GM12878 (cell line): ENCODE measurements at regions not wholly inside any gene's neighbourhood (a gene's known extent, or its start where the extent isn't known, plus 50 kb on each side); places are given as distances from the start of the nearest gene placed in this dataset.

Experiments used
- ATAC-seq: fragments of 200-7000 bp; cut with Tn5 transposase; 3 replicates; pipeline ENCODE4 v1.9.1; 2020; ENCODE audit warnings: mild to moderate bottlenecking, moderate library complexity
- BruUV-seq: library from RNA; stranded (reverse); fragments of 400-500 nt; replicated peaks from 2 replicates; lab custom pipeline; 2021; lab: Mats Ljungman, UMichigan
- CTCF ChIA-PET: fragments of 300-600 bp; sonication (Branson Sonifier 250); formaldehyde crosslinking; extraction: SDS; loops from one replicate; lab custom pipeline; 2021; ENCODE audit warnings: inconsistent platforms; lab: Yijun Ruan, JAX
- POLR2A ChIA-PET: fragments of 350-600 bp; formaldehyde crosslinking; extraction: SDS; loops from one replicate; lab custom pipeline; 2021; ENCODE audit warnings: inconsistent platforms; lab: Charles Lee
- RAD21 ChIA-PET: fragments of 300-600 bp; sonication (Branson Sonifier 250); formaldehyde crosslinking; loops from one replicate; lab custom pipeline; 2023; ENCODE audit warnings: antibody characterized with exemption; ENCODE audit not compliant: unreplicated experiment; lab: Charles Lee
- SMC1A ChIA-PET: fragments of 300-600 bp; sonication (Branson Sonifier 250); formaldehyde crosslinking; loops from one replicate; lab custom pipeline; 2023; ENCODE audit not compliant: unreplicated experiment, uncharacterized antibody; lab: Charles Lee
- DNase-seq: peaks from one replicate; pipeline ENCODE4 v3.0.0-alpha.2; 2011; ENCODE audit warnings: low read depth, low spot score
- FAIRE-seq: peaks from 3 replicates; lab custom pipeline; 2011; peaks lifted over from hg19 to GRCh38; lab: Jason Lieb, UNC
- H2AFZ ChIP-seq: 2 replicates; pipeline ENCODE4 v1.6.0; 2011; ENCODE audit warnings: low read depth, low read length, control low read depth; ENCODE audit not compliant: control insufficient read depth
- H3K27ac ChIP-seq: 2 replicates; pipeline ENCODE4 v1.5.1; 2011; ENCODE audit warnings: control low read depth; ENCODE audit not compliant: control insufficient read depth, insufficient read depth
- H3K27me3 ChIP-seq, 2 experiments: replicated peaks in 1 of 2; 2 replicates each; pipeline versions ENCODE4 v1.6.0 to v1.6.1; 2011; ENCODE audit warnings: low read length in 1 of 2; ENCODE audit not compliant: control insufficient read depth in 2 of 2, insufficient read depth in 2 of 2
- H3K36me3 ChIP-seq, 2 experiments: 2 replicates each; pipeline ENCODE4 v1.5.1; 2011; ENCODE audit warnings: low read length in 1 of 2; ENCODE audit not compliant: control insufficient read depth in 2 of 2, insufficient read depth in 2 of 2
- H3K4me1 ChIP-seq: 2 replicates; pipeline ENCODE4 v1.6.1; 2011; ENCODE audit warnings: mild to moderate bottlenecking, low read length, moderate library complexity, mixed read lengths; ENCODE audit not compliant: control insufficient read depth, insufficient read depth
- H3K4me2 ChIP-seq: 2 replicates; pipeline ENCODE4 v1.6.0; 2011; ENCODE audit warnings: control low read depth; ENCODE audit not compliant: control insufficient read depth, insufficient read depth
- H3K4me3 ChIP-seq: fragments of 200-600 bp; sonication (generic); 2 replicates; pipeline ENCODE4 v1.5.1; 2016
- H3K79me2 ChIP-seq: 2 replicates; pipeline ENCODE4 v1.6.0; 2011; ENCODE audit warnings: low read length; ENCODE audit not compliant: control insufficient read depth, insufficient read depth
- H3K9ac ChIP-seq: 2 replicates; pipeline ENCODE4 v1.8.0; 2011; ENCODE audit warnings: low read length, control low read depth, mixed read lengths; ENCODE audit not compliant: control insufficient read depth, insufficient read depth
- H3K9me3 ChIP-seq: replicated peaks from 3 replicates; pipeline ENCODE4 v1.5.1; 2011; ENCODE audit warnings: mild to moderate bottlenecking, low read length; ENCODE audit not compliant: control insufficient read depth, insufficient read depth
- H4K20me1 ChIP-seq: 2 replicates; pipeline ENCODE4 v1.6.0; 2011; ENCODE audit not compliant: control insufficient read depth, insufficient read depth
- BCLAF1 ChIP-seq: fragments of 450-650 bp; IDR thresholded peaks from 2 replicates; pipeline ENCODE4 v1.6.1; 2017; ENCODE audit warnings: antibody characterized with exemption, mild to moderate bottlenecking, moderate library complexity
- E2F4 ChIP-seq: IDR thresholded peaks from 2 replicates; pipeline ENCODE4 v1.6.1; 2012; ENCODE audit warnings: low read depth, low read length, improper control_type of control experiment
- ELK1 ChIP-seq: IDR thresholded peaks from 2 replicates; pipeline ENCODE4 v1.6.1; 2012; ENCODE audit warnings: low read depth, low read length, improper control_type of control experiment
- HDAC2 ChIP-seq: fragments of 200-600 bp; sonication (generic); IDR thresholded peaks from 2 replicates; pipeline ENCODE4 v1.6.1; 2017
- RAD51 ChIP-seq: fragments of 450-650 bp; IDR thresholded peaks from 2 replicates; pipeline ENCODE4 v1.6.1; 2016; ENCODE audit warnings: moderate library complexity, mild to moderate bottlenecking, inconsistent platforms
- RCOR1 ChIP-seq: conservative IDR thresholded peaks from 2 replicates; pipeline ENCODE4 v1.6.1; 2012; ENCODE audit warnings: low read depth, low read length, improper control_type of control experiment
- SMAD1 ChIP-seq: fragments of 450-650 bp; IDR thresholded peaks from 2 replicates; pipeline ENCODE4 v1.6.1; 2018; ENCODE audit warnings: mild to moderate bottlenecking, low read depth; ENCODE audit not compliant: partially characterized antibody
- STAT1 ChIP-seq: fragments of 450-650 bp; conservative IDR thresholded peaks from 2 replicates; pipeline ENCODE4 v1.6.1; 2014; ENCODE audit warnings: antibody characterized with exemption, mild to moderate bottlenecking
- SUZ12 ChIP-seq: fragments of 200-600 bp; sonication (generic); IDR thresholded peaks from one replicate; pipeline ENCODE4 v1.6.1; 2018; ENCODE audit warnings: antibody characterized with exemption, mild to moderate bottlenecking; ENCODE audit not compliant: unreplicated experiment
- ZNF622 ChIP-seq: fragments of 450-650 bp; IDR thresholded peaks from 2 replicates; pipeline ENCODE4 v1.6.1; 2017; ENCODE audit warnings: mild to moderate bottlenecking, inconsistent platforms
- WGBS: methylation state at CpG from one replicate; pipeline ENCODE4 v1.1.6; 2016; ENCODE audit warnings: low lambda C conversion rate; ENCODE audit not compliant: insufficient replicate concordance, insufficient coverage; ENCODE audit errors: missing lambda C conversion rate; 5-methylcytosine and 5-hydroxymethylcytosine counted together
- in situ Hi-C: fragments of 300-500 bp; cut with MboI; formaldehyde crosslinking; loops from 9 replicates; pipeline ENCODE4 v1.14.3; 2018; ENCODE audit warnings: mixed read lengths
- intact Hi-C: fragments of 100-400 bp; cut with micrococcal nuclease; formaldehyde crosslinking; loops from one replicate; pipeline ENCODE4 v1.14.2; 2022; ENCODE audit not compliant: unreplicated experiment

- no peak for FAIRE-seq
- no peak overlapping the region for H3K9ac ChIP-seq
- no peaks in the 10 kb centered on the region; the same call in 2 of the 3 replicates for H3K9me3 ChIP-seq
- ChIA-PET POLR2A (no interaction called here), CTCF (no interaction called here), RAD21 (no interaction called here), SMC1A (interaction anchor here (0.7 kb wide), 1 partner anchor 496 kb away, joined by 3 read pairs; no protein-coding TSS in a partner anchor)
- H3K4me2 ChIP-seq, result no peak overlapping the region
- in situ Hi-C loops, result no loop called here
- no peaks in the 10 kb centered on the region for H4K20me1 ChIP-seq
- H3K79me2 ChIP-seq, result no peaks in the 10 kb centered on the region
- H3K4me1 ChIP-seq, result no peaks in the 10 kb centered on the region; the same call in 1 of the 2 replicates
- no peaks in the 10 kb centered on the region for H3K36me3 ChIP-seq
- H2AFZ ChIP-seq, result no peak overlapping the region
- ATAC-seq, result no peak
- no peak for DNase-seq
- WGBS, result 28% methylated on average over 1 of the region's 1 CpG
- H3K27ac ChIP-seq, result no peak overlapping the region
- H3K27me3 ChIP-seq, result no peaks in the 10 kb centered on the region
- H3K4me3 ChIP-seq, result no peak overlapping the region
- intact Hi-C loops, result no loop called here
- BruUV-seq, result no TSS peak
- TF ChIP-seq E2F4 (no peak), STAT1 (no peak), ELK1 (no peak), RAD51 (no peak), SUZ12 (no peak), SMAD1 (no peak), HDAC2 (no peak), RCOR1 (no peak), BCLAF1 (no peak), ZNF622 (no peak)
Observed at GRCh38 chr14:54038724-54039123, 82.1 kb upstream of the BMP4 start.
